HCT116 (cell line): ENCODE measurements at regions not wholly inside any gene's neighbourhood (a gene's known extent, or its start where the extent isn't known, plus 50 kb on each side); places are given as distances from the start of the nearest gene placed in this dataset.

Experiments
- ATAC-seq: fragments of 200-7000 bp; cut with Tn5 transposase; 2 replicates; pipeline ENCODE4 v1.9.1; 2020; ENCODE audit warnings: mild to moderate bottlenecking, moderate library complexity
- BruUV-seq: library from RNA; stranded (reverse); fragments of 400-500 nt; replicated peaks from 2 replicates; lab custom pipeline; 2021; lab: Mats Ljungman, UMichigan
- CTCF ChIA-PET: fragments of 300-600 bp; sonication (Branson Sonifier 250); formaldehyde crosslinking; loops from one replicate; lab custom pipeline; 2021; ENCODE audit warnings: antibody characterized with exemption; lab: Charles Lee
- POLR2A ChIA-PET: fragments of 300-600, 350-600 bp; sonication (Branson Sonifier 250); formaldehyde crosslinking; loops from one replicate; lab custom pipeline; 2021; ENCODE audit warnings: antibody characterized with exemption; lab: Charles Lee
- RAD21 ChIA-PET, 2 experiments: fragments of 300-600 bp; sonication (Branson Sonifier 250); formaldehyde crosslinking; loops; one replicate each; lab custom pipeline; 2023; ENCODE audit warnings: low total read pairs in 2 of 2; ENCODE audit not compliant: uncharacterized antibody in 2 of 2, unreplicated experiment in 2 of 2, low non-redundant PET in 1 of 2; lab: Charles Lee
- DNase-seq: peaks from one replicate; pipeline ENCODE4 v3.0.0-alpha.2; 2010; ENCODE audit warnings: low read depth, low spot score
- H2AFZ ChIP-seq: fragments of 200-600 bp; shearing (Covaris generic), sonication (generic); 2 replicates; pipeline ENCODE4 v1.6.1; 2017; ENCODE audit warnings: low read depth, mixed run types, mixed read lengths, antibody characterized with exemption, low read length; ENCODE audit not compliant: poor library complexity, severe bottlenecking
- H3K27ac ChIP-seq: 2 replicates; pipeline ENCODE4 v1.5.1; 2012; ENCODE audit warnings: low read depth, low read length
- H3K27me3 ChIP-seq: fragments of 200-600 bp; sonication (generic); 2 replicates; pipeline ENCODE4 v1.6.1; 2016; ENCODE audit warnings: mixed run types, low read length, mixed read lengths; ENCODE audit not compliant: insufficient read depth
- H3K36me3 ChIP-seq, 2 experiments: fragments of 200-500 bp in 1 of 2; fragments of 200-600 bp in 1 of 2; sonication (Bioruptor generic) in 1 of 2; sonication (generic) in 1 of 2; 2 replicates each; pipeline versions ENCODE4 v1.5.1 to v1.6.1; 2014 to 2016; ENCODE audit warnings: low read length in 2 of 2, inconsistent platforms in 1 of 2, mixed read lengths in 1 of 2, mixed run types in 1 of 2; ENCODE audit not compliant: insufficient read depth in 2 of 2, control insufficient read depth in 1 of 2
- H3K4me1 ChIP-seq, 2 experiments: fragments of 200-600 bp in 1 of 2; sonication (generic) in 1 of 2; 2 replicates each; pipeline versions ENCODE4 v1.5.1 to v1.6.1; 2012 to 2017; ENCODE audit warnings: low read length in 2 of 2, inconsistent platforms in 1 of 2, mild to moderate bottlenecking in 1 of 2, mixed read lengths in 1 of 2, mixed run types in 1 of 2, moderate library complexity in 1 of 2; ENCODE audit not compliant: insufficient read depth in 2 of 2, control insufficient read depth in 1 of 2
- H3K4me2 ChIP-seq: fragments of 200-600 bp; sonication (generic); 2 replicates; pipeline ENCODE4 v1.6.1; 2017; ENCODE audit warnings: mixed run types, low read length, mixed read lengths
- H3K4me3 ChIP-seq, 2 experiments: fragments of 200-600 bp in 1 of 2; sonication (generic) in 1 of 2; replicated peaks in 1 of 2; 2 replicates each; pipeline ENCODE4 v1.5.1; 2011 to 2016; ENCODE audit warnings: low read length in 2 of 2, control low read depth in 1 of 2, low read depth in 1 of 2, mild to moderate bottlenecking in 1 of 2, mixed read lengths in 1 of 2, mixed run types in 1 of 2
- H3K79me2 ChIP-seq: fragments of 200-600 bp; sonication (generic); 2 replicates; pipeline ENCODE4 v1.6.1; 2017; ENCODE audit warnings: mild to moderate bottlenecking, mixed run types, low read length, moderate library complexity, mixed read lengths; ENCODE audit not compliant: insufficient read depth
- H3K9ac ChIP-seq: fragments of 200-600 bp; sonication (generic); 2 replicates; pipeline ENCODE4 v1.6.1; 2016; ENCODE audit warnings: low read length, mixed read lengths
- H3K9me2 ChIP-seq: fragments of 200-600 bp; sonication (generic), shearing (Covaris generic); 2 replicates; pipeline ENCODE4 v1.6.1; 2017; ENCODE audit warnings: mixed run types, mild to moderate bottlenecking, moderate library complexity; ENCODE audit not compliant: insufficient read depth
- H3K9me3 ChIP-seq, 2 experiments: fragments of 200-500 bp in 1 of 2; fragments of 200-600 bp in 1 of 2; sonication (Bioruptor generic) in 1 of 2; sonication (generic) in 1 of 2; 2 replicates each; pipeline ENCODE4 v1.6.1; 2014 to 2017; ENCODE audit warnings: low read length in 2 of 2, mixed read lengths in 2 of 2, inconsistent platforms in 1 of 2, low read depth in 1 of 2, mild to moderate bottlenecking in 1 of 2, mixed run types in 1 of 2, moderate library complexity in 1 of 2; ENCODE audit not compliant: control insufficient read depth in 1 of 2, insufficient read depth in 1 of 2
- H4K20me1 ChIP-seq: fragments of 200-600 bp; sonication (generic), shearing (Covaris generic); 2 replicates; pipeline ENCODE4 v1.6.1; 2017; ENCODE audit warnings: mixed run types, mild to moderate bottlenecking, moderate library complexity; ENCODE audit not compliant: insufficient read depth
- ATF3 ChIP-seq: IDR thresholded peaks from 2 replicates; pipeline ENCODE4 v1.6.1; 2012
- CBX3 ChIP-seq: IDR thresholded peaks from 2 replicates; pipeline ENCODE4 v1.6.1; 2012; ENCODE audit warnings: low read depth
- CEBPB ChIP-seq: IDR thresholded peaks from 2 replicates; pipeline ENCODE4 v1.6.1; 2012; ENCODE audit warnings: low read depth
- EGR1 ChIP-seq: IDR thresholded peaks from 2 replicates; pipeline ENCODE4 v1.6.1; 2012; ENCODE audit warnings: low read depth
- ELF1 ChIP-seq: IDR thresholded peaks from 2 replicates; pipeline ENCODE4 v1.6.1; 2012; ENCODE audit warnings: low read depth, borderline replicate concordance
- EZH2phosphoT487 ChIP-seq: fragments of 200-600 bp; IDR thresholded peaks from 2 replicates; pipeline ENCODE4 v1.6.1; 2018; ENCODE audit warnings: antibody characterized with exemption, borderline replicate concordance
- JUND ChIP-seq: IDR thresholded peaks from 2 replicates; pipeline ENCODE4 v1.6.1; 2012
- MAX ChIP-seq: IDR thresholded peaks from 2 replicates; pipeline ENCODE4 v1.6.1; 2012
- POLR2A ChIP-seq: IDR thresholded peaks from 2 replicates; pipeline ENCODE4 v1.7.0; 2011; ENCODE audit warnings: borderline replicate concordance; ENCODE audit not compliant: insufficient read depth, insufficient read length; ENCODE audit errors: extremely low read depth
- POLR2AphosphoS5 ChIP-seq: IDR thresholded peaks from 2 replicates; pipeline ENCODE4 v1.6.1; 2011; ENCODE audit warnings: mild to moderate bottlenecking, low read depth, low read length, moderate library complexity
- RAD21 ChIP-seq: IDR thresholded peaks from 2 replicates; pipeline ENCODE4 v1.6.1; 2012; ENCODE audit warnings: low read depth, mild to moderate bottlenecking
- SP1 ChIP-seq: IDR thresholded peaks from 2 replicates; pipeline ENCODE4 v1.6.1; 2012; ENCODE audit warnings: low read depth
- SRF ChIP-seq: IDR thresholded peaks from 2 replicates; pipeline ENCODE4 v1.6.1; 2012; ENCODE audit warnings: low read depth
- TCF7L2 ChIP-seq: IDR thresholded peaks from 2 replicates; pipeline ENCODE4 v1.7.0; 2011; ENCODE audit warnings: borderline replicate concordance, inconsistent platforms; ENCODE audit not compliant: insufficient read depth, insufficient read length; ENCODE audit errors: extremely low read depth
- YY1 ChIP-seq: IDR thresholded peaks from 2 replicates; pipeline ENCODE4 v1.6.1; 2011; ENCODE audit warnings: low read length, low read depth, moderate library complexity, mild to moderate bottlenecking; ENCODE audit not compliant: insufficient replicate concordance; ENCODE audit errors: extremely low read depth
- ZBTB33 ChIP-seq: IDR thresholded peaks from 2 replicates; pipeline ENCODE4 v1.6.1; 2011; ENCODE audit warnings: mild to moderate bottlenecking, low read length, moderate library complexity; ENCODE audit not compliant: insufficient replicate concordance; ENCODE audit errors: extremely low read depth
- ZFX ChIP-seq: fragments of 450-650 bp; IDR thresholded peaks from 2 replicates; pipeline ENCODE4 v1.6.1; 2017
- ZNF274 ChIP-seq: fragments of 200-500 bp; sonication (Bioruptor generic); IDR thresholded peaks from 2 replicates; pipeline ENCODE4 v1.6.1; 2014; ENCODE audit warnings: mild to moderate bottlenecking, low read depth, low read length, inconsistent platforms
- intact Hi-C: fragments of 100-400 bp; cut with micrococcal nuclease; formaldehyde crosslinking; loops from 2 replicates; pipeline ENCODE4 v1.10.0; 2022

GRCh38 chr9:115556432-115556831 lies 438.5 kb upstream of the TNC start:
- no peak overlapping the region for H3K4me3 ChIP-seq
- no peaks in the 10 kb centered on the region for H4K20me1 ChIP-seq
- H3K79me2 ChIP-seq, result no peaks in the 10 kb centered on the region
- H3K9ac ChIP-seq, result no peak overlapping the region
- H3K9me2 ChIP-seq, result no peaks in the 10 kb centered on the region
- ChIA-PET RAD21 (no interaction called here), CTCF (no interaction called here), POLR2A (no interaction called here)
- H3K4me1 ChIP-seq, result no peaks in the 10 kb centered on the region
- TF ChIP-seq ZFX (no peak), ATF3 (no peak), SRF (no peak)
- no peak overlapping the region for H2AFZ ChIP-seq
- DNase-seq (no peak), ATAC-seq (no peak)
- H3K36me3 ChIP-seq, result no peaks in the 10 kb centered on the region
- no peak overlapping the region for H3K27ac ChIP-seq
- no TSS peak for BruUV-seq
- 0 out of 4 replicates have a peak, but pooled peaks cover 0 to 8% of the 10 kb centered on the region in 2 experiments for H3K9me3 ChIP-seq
- no peaks in the 10 kb centered on the region; the same call in 1 of the 2 replicates for H3K27me3 ChIP-seq
- no peak overlapping the region for H3K4me2 ChIP-seq
- intact Hi-C loops, result no loop called here

DNA sequence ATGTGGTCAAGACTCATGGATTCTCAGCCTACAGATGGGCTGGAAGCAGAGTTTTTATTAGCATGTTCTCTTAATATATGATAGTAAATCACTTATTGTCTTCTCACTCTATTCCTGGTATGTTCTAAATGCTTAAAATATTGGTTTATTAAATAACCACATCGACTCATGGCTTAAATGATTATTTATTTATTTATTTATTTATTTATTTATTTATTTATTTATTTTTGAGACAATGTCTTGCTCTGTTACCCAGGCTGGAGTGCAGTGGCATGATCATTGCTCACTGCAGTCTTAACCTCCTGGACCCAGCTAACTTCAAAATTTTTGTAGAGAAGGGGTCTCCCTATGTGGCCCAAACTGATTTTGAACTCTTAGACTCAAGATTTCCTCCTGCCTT lies 457.2 kb upstream of the TNC start:
- Histone ChIP-seq H3K27ac (no peak overlapping the region), H3K9me3 (no peaks in the 10 kb centered on the region), H3K36me3 (no peaks in the 10 kb centered on the region), H2AFZ (no peak overlapping the region), H3K79me2 (no peaks in the 10 kb centered on the region), H3K4me1 (no peaks in the 10 kb centered on the region), H3K4me2 (no peak overlapping the region), H4K20me1 (no peaks in the 10 kb centered on the region), H3K4me3 (no peak overlapping the region), H3K27me3 (peaks cover 2% of the 10 kb centered on the region; the same call in 1 of the 2 replicates), H3K9ac (no peak overlapping the region), H3K9me2 (no peaks in the 10 kb centered on the region)
- ATAC-seq (no peak), DNase-seq (no peak)
- ChIA-PET RAD21 (no interaction called here), POLR2A (no interaction called here), CTCF (no interaction called here)
- BruUV-seq, result no TSS peak
- TF ChIP-seq CBX3 (no peak), ZNF274 (no peak), CEBPB (no peak), SP1 (no peak), EZH2phosphoT487 (no peak), JUND (no peak), POLR2A (no peak), ZFX (no peak), POLR2AphosphoS5 (no peak), TCF7L2 (no peak), MAX (no peak), ATF3 (no peak), EGR1 (no peak), ZBTB33 (no peak), RAD21 (no peak), ELF1 (no peak), SRF (no peak), YY1 (no peak)
- intact Hi-C loops, result no loop called here
